Duodenal mucosa (tissue), 2 donors: ENCODE measurements at regions not wholly inside any gene's neighbourhood (a gene's known extent, or its start where the extent isn't known, plus 50 kb on each side); places are given as distances from the start of the nearest gene placed in this dataset.

Experiments
- H3K27ac ChIP-seq: one replicate; pipeline ENCODE4 v1.7.0; 2013; ENCODE audit warnings: low read depth, low read length
- H3K27me3 ChIP-seq, 2 donors: one replicate each; pipeline ENCODE4 v1.7.0; 2013; ENCODE audit warnings: low read length in 2 of 2, control low read depth in 1 of 2; ENCODE audit not compliant: insufficient read depth in 2 of 2, control insufficient read depth in 1 of 2
- H3K36me3 ChIP-seq, 2 donors: one replicate each; pipeline ENCODE4 v1.7.0; 2013; ENCODE audit warnings: low read length in 2 of 2, control low read depth in 1 of 2; ENCODE audit not compliant: insufficient read depth in 2 of 2, control insufficient read depth in 1 of 2
- H3K4me1 ChIP-seq, 2 donors: one replicate each; pipeline ENCODE4 v1.7.0; 2013; ENCODE audit warnings: low read length in 2 of 2, control low read depth in 1 of 2; ENCODE audit not compliant: insufficient read depth in 2 of 2, control insufficient read depth in 1 of 2
- H3K4me3 ChIP-seq, 2 donors: one replicate each; pipeline ENCODE4 v1.7.0; 2013; ENCODE audit warnings: low read length in 2 of 2, low read depth in 1 of 2
- H3K9ac ChIP-seq, 2 donors: one replicate each; pipeline ENCODE4 v1.7.0; 2013; ENCODE audit warnings: low read length in 2 of 2, low read depth in 1 of 2
- H3K9me3 ChIP-seq, 2 donors: one replicate each; pipeline ENCODE4 v1.7.0; 2013; ENCODE audit warnings: low read length in 2 of 2, control low read depth in 1 of 2; ENCODE audit not compliant: control insufficient read depth in 1 of 2

GRCh38 chr20:61024390-61024789 lies 227.7 kb upstream of the CDH4 start:
- Histone ChIP-seq H3K27ac (no peak overlapping the region), H3K27me3 (no peaks in the 10 kb centered on the region), H3K4me1 (no peaks in the 10 kb centered on the region), H3K9me3 (peaks cover 6 to 7% of the 10 kb centered on the region in 2 donors), H3K9ac (no peak overlapping the region), H3K36me3 (no peaks in the 10 kb centered on the region), H3K4me3 (no peak overlapping the region)

GRCh38 chr20:61025536-61025935 lies 226.5 kb upstream of the CDH4 start:
- no peaks in the 10 kb centered on the region for H3K27me3 ChIP-seq

GRCh38 chr20:61026173-61026572 lies 225.9 kb upstream of the CDH4 start:
- Histone ChIP-seq H3K27me3 (no peaks in the 10 kb centered on the region), H3K27ac (no peak overlapping the region), H3K4me1 (no peaks in the 10 kb centered on the region), H3K36me3 (no peaks in the 10 kb centered on the region), H3K4me3 (no peak overlapping the region), H3K9me3 (peaks cover 4 to 5% of the 10 kb centered on the region in 2 donors), H3K9ac (no peak overlapping the region)

More at GRCh38 chr20:61025536-61025935, 226.5 kb upstream of the CDH4 start:
- H3K4me1 ChIP-seq, result no peaks in the 10 kb centered on the region
- no peaks in the 10 kb centered on the region for H3K36me3 ChIP-seq
- no peak overlapping the region for H3K4me3 ChIP-seq
- H3K27ac ChIP-seq, result no peak overlapping the region
- no peak overlapping the region for H3K9ac ChIP-seq
- peaks cover 4 to 5% of the 10 kb centered on the region in 2 donors for H3K9me3 ChIP-seq

GRCh38 chr20:61026731-61027130 lies 225.3 kb upstream of the CDH4 start:
- Histone ChIP-seq H3K4me1 (no peaks in the 10 kb centered on the region), H3K36me3 (no peaks in the 10 kb centered on the region), H3K9ac (no peak overlapping the region), H3K9me3 (peaks cover 4 to 5% of the 10 kb centered on the region in 2 donors), H3K27me3 (no peaks in the 10 kb centered on the region), H3K4me3 (no peak overlapping the region), H3K27ac (no peak overlapping the region)

GRCh38 chr20:61027218-61027617 lies 224.8 kb upstream of the CDH4 start:
- no peaks in the 10 kb centered on the region for H3K36me3 ChIP-seq
- H3K9me3 ChIP-seq, result peaks cover 4 to 5% of the 10 kb centered on the region in 2 donors
- H3K27ac ChIP-seq, result no peak overlapping the region
- H3K9ac ChIP-seq, result no peak overlapping the region
- H3K27me3 ChIP-seq, result no peaks in the 10 kb centered on the region
- H3K4me3 ChIP-seq, result no peak overlapping the region
- no peaks in the 10 kb centered on the region for H3K4me1 ChIP-seq

- H3K27ac ChIP-seq, result no peak overlapping the region
- H3K9ac ChIP-seq, result no peak overlapping the region
- H3K27me3 ChIP-seq, result no peaks in the 10 kb centered on the region
- no peaks in the 10 kb centered on the region for H3K4me1 ChIP-seq
- H3K4me3 ChIP-seq, result no peak overlapping the region
- H3K36me3 ChIP-seq, result no peaks in the 10 kb centered on the region
- H3K9me3 ChIP-seq, result peaks cover 4 to 5% of the 10 kb centered on the region in 2 donors
Observed at GRCh38 chr20:61030130-61030529, 221.9 kb upstream of the CDH4 start.

GRCh38 chr20:61031101-61031830 lies 220.8 kb upstream of the CDH4 start:
- Histone ChIP-seq H3K9ac (no peak overlapping the region), H3K4me3 (no peak overlapping the region), H3K27me3 (no peaks in the 10 kb centered on the region), H3K27ac (no peak overlapping the region), H3K4me1 (no peaks in the 10 kb centered on the region), H3K9me3 (peaks cover 1 to 4% of the 10 kb centered on the region in 2 donors), H3K36me3 (no peaks in the 10 kb centered on the region)

GRCh38 chr20:61037498-61037897 lies 214.6 kb upstream of the CDH4 start:
- H3K36me3 ChIP-seq, result no peaks in the 10 kb centered on the region
- H3K4me1 ChIP-seq, result no peaks in the 10 kb centered on the region
- H3K4me3 ChIP-seq, result no peak overlapping the region
- H3K27ac ChIP-seq, result no peak overlapping the region
- H3K9ac ChIP-seq, result no peak overlapping the region
- H3K9me3 ChIP-seq, result peaks cover 0 to 14% of the 10 kb centered on the region in 2 donors
- H3K27me3 ChIP-seq, result no peaks in the 10 kb centered on the region

- Histone ChIP-seq H3K9ac (no peak overlapping the region), H3K36me3 (no peaks in the 10 kb centered on the region), H3K27ac (no peak overlapping the region), H3K4me3 (no peak overlapping the region), H3K4me1 (no peaks in the 10 kb centered on the region), H3K27me3 (no peaks in the 10 kb centered on the region), H3K9me3 (peaks cover 0 to 19% of the 10 kb centered on the region in 2 donors)
Observed at GRCh38 chr20:61041481-61041880, 210.6 kb upstream of the CDH4 start.

GRCh38 chr20:61042506-61043385 lies 209.3 kb upstream of the CDH4 start:
- Histone ChIP-seq H3K4me1 (no peaks in the 10 kb centered on the region), H3K4me3 (no peak overlapping the region), H3K36me3 (no peaks in the 10 kb centered on the region), H3K9ac (no peak overlapping the region), H3K9me3 (peaks cover 0 to 25% of the 10 kb centered on the region in 2 donors), H3K27ac (no peak overlapping the region), H3K27me3 (no peaks in the 10 kb centered on the region)
